GM19035 (cell line): ENCODE measurements at regions not wholly inside any gene's neighbourhood (a gene's known extent, or its start where the extent isn't known, plus 50 kb on each side); places are given as distances from the start of the nearest gene placed in this dataset.

Experiments
- ATAC-seq: cut with Tn5 transposase; IDR thresholded peaks from one replicate; pipeline ENCODE4 v1.9.1; 2021; ENCODE audit not compliant: unreplicated experiment

GRCh38 chrX:20350596-20350995, 83.9 kb upstream of the RPS6KA3 start:
- ATAC-seq, result no peak

GRCh38 chrX:20348139-20348538, 81.4 kb upstream of the RPS6KA3 start:
- no peak for ATAC-seq

- no peak for ATAC-seq
These were observed 80.8 kb upstream of the RPS6KA3 start for GRCh38 chrX:20347481-20347880.

GRCh38 chrX:20333672-20334071, 67.0 kb upstream of the RPS6KA3 start:
- ATAC-seq, result no peak

- no peak for ATAC-seq
These were observed 63.8 kb upstream of the RPS6KA3 start for GRCh38 chrX:20330545-20330944.

GRCh38 chrX:20329435-20329834, 62.7 kb upstream of the RPS6KA3 start:
- ATAC-seq, result no peak

- ATAC-seq, result no peak
These were observed 59.2 kb upstream of the RPS6KA3 start for GRCh38 chrX:20325786-20326388.

GRCh38 chrX:20322887-20323286, 56.2 kb upstream of the RPS6KA3 start:
- ATAC-seq, result no peak

- ATAC-seq, result peak; percentile 98
These were observed 53.9 kb upstream of the RPS6KA3 start for GRCh38 chrX:20320461-20321159.

GRCh38 chrX:20319054-20319453, 52.3 kb upstream of the RPS6KA3 start:
- no peak for ATAC-seq

- no peak for ATAC-seq
These were observed 51.2 kb upstream of the RPS6KA3 start for GRCh38 chrX:20317873-20318272.
